GM12891 (cell line): ENCODE measurements at regions not wholly inside any gene's neighbourhood (a gene's known extent, or its start where the extent isn't known, plus 50 kb on each side); places are given as distances from the start of the nearest gene placed in this dataset.

ENCODE experiments used
- POLR2A ChIP-seq: IDR thresholded peaks from 2 replicates; pipeline ENCODE4 v1.6.1; 2011; ENCODE audit warnings: low read depth, low read length, control low read depth
- POLR2AphosphoS5 ChIP-seq: IDR thresholded peaks from 2 replicates; pipeline ENCODE4 v1.6.1; 2011; ENCODE audit warnings: low read depth, low read length, control low read depth
- POU2F2 ChIP-seq: IDR thresholded peaks from 2 replicates; pipeline ENCODE4 v1.6.1; 2011; ENCODE audit warnings: low read depth, mild to moderate bottlenecking, control low read depth, low read length, moderate library complexity
- SPI1 ChIP-seq: IDR thresholded peaks from 2 replicates; pipeline ENCODE4 v1.6.1; 2011; ENCODE audit warnings: low read depth, low read length, control low read depth
- TAF1 ChIP-seq: IDR thresholded peaks from 2 replicates; pipeline ENCODE4 v1.6.1; 2011; ENCODE audit warnings: low read depth, low read length, control low read depth

DNA sequence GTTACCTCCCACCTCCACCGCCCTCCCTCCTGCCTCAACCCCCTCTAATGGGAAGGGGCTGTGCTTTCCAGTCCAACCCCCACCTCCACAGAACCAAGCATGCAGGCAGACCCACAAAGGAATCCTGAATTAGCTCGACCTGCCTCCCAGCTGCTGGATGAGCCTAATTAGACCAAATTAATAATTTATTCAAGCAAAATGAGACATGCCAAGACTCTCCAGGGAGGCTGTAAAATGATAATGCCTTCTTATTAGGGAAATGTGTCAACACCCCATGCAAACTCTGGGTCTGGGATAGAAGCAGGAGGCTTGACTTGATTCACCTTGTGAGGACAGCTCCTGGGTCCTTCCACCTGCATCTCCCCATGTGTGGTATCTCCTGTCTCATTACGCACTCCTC is 59.4 kb upstream of the HMGXB4 start:
- TF ChIP-seq TAF1 (no peak), POLR2A (no peak), POLR2AphosphoS5 (no peak), SPI1 (no peak), POU2F2 (no peak)
